NCI-H2227 (cell line): ENCODE measurements at regions not wholly inside any gene's neighbourhood (a gene's known extent, or its start where the extent isn't known, plus 50 kb on each side); places are given as distances from the start of the nearest gene placed in this dataset.

Experiments
- DNase-seq: peaks from one replicate; lab custom pipeline; 2025; ENCODE audit not compliant: unreplicated experiment; lab: John Stamatoyannopoulos, UW

- no peak for DNase-seq
These were observed 208.4 kb upstream of the TCERG1L start for GRCh38 chr10:131519723-131520605.

GRCh38 chr10:131531265-131532190 is 220.0 kb upstream of the TCERG1L start:
- DNase-seq, result no peak

- DNase-seq, result no peak
These were observed 220.8 kb upstream of the TCERG1L start for GRCh38 chr10:131532291-131532690.

GRCh38 chr10:131532745-131533341 is 221.3 kb upstream of the TCERG1L start:
- no peak for DNase-seq

GRCh38 chr10:131533846-131534526 is 222.5 kb upstream of the TCERG1L start:
- DNase-seq, result no peak

- DNase-seq, result no peak
These were observed 223.3 kb upstream of the TCERG1L start for GRCh38 chr10:131534836-131535235.

- no peak for DNase-seq
These were observed 225.2 kb upstream of the TCERG1L start for GRCh38 chr10:131536676-131537075.

GRCh38 chr10:131537281-131537680 is 225.8 kb upstream of the TCERG1L start:
- DNase-seq, result no peak

GRCh38 chr10:131544495-131544894 is 233.0 kb upstream of the TCERG1L start:
- no peak for DNase-seq

- DNase-seq, result no peak
These were observed 234.7 kb upstream of the TCERG1L start for GRCh38 chr10:131546086-131546810.

GRCh38 chr10:131547129-131547799 is 235.7 kb upstream of the TCERG1L start:
- no peak for DNase-seq

- DNase-seq, result no peak
These were observed 236.7 kb upstream of the TCERG1L start for GRCh38 chr10:131548176-131548575.

- DNase-seq, result no peak
These were observed 237.6 kb upstream of the TCERG1L start for GRCh38 chr10:131549116-131549515.

GRCh38 chr10:131553121-131553520 is 241.6 kb upstream of the TCERG1L start:
- DNase-seq, result no peak

- no peak for DNase-seq
These were observed 242.1 kb upstream of the TCERG1L start for GRCh38 chr10:131553581-131553980.

- DNase-seq, result no peak
These were observed 243.3 kb upstream of the TCERG1L start for GRCh38 chr10:131554821-131555220.

- no peak for DNase-seq
These were observed 243.9 kb upstream of the TCERG1L start for GRCh38 chr10:131555406-131555805.

- DNase-seq, result no peak
These were observed 244.8 kb upstream of the TCERG1L start for GRCh38 chr10:131556061-131556896.
